RWPE1 (cell line): ENCODE measurements at regions not wholly inside any gene's neighbourhood (a gene's known extent, or its start where the extent isn't known, plus 50 kb on each side); places are given as distances from the start of the nearest gene placed in this dataset.

Experiments
- CTCF ChIA-PET: fragments of 350-600 bp; sonication (Branson Sonifier 250); formaldehyde crosslinking; extraction: SDS; loops from one replicate; lab custom pipeline; 2021; lab: Yijun Ruan, JAX
- POLR2A ChIA-PET: fragments of 400-600 bp; formaldehyde crosslinking; extraction: SDS; loops from one replicate; lab custom pipeline; 2020; ENCODE audit warnings: antibody characterized with exemption; ENCODE audit not compliant: low non-redundant PET; lab: Yijun Ruan, JAX
- DNase-seq: peaks from one replicate; pipeline ENCODE4 v3.0.0; 2012; ENCODE audit warnings: low spot score
- H3K27ac ChIP-seq: fragments of 450-650 bp; 2 replicates; pipeline ENCODE4 v1.5.1; 2017
- CTCF ChIP-seq: fragments of 450-650 bp; conservative IDR thresholded peaks from 2 replicates; pipeline ENCODE4 v1.5.1; 2017; ENCODE audit warnings: low read depth, mild to moderate bottlenecking

- no peak overlapping the region for H3K27ac ChIP-seq
- no peak for TF ChIP-seq CTCF
- ChIA-PET CTCF (no interaction called here), POLR2A (no interaction called here)
- DNase-seq: no peak
Observed at GRCh38 chr18:51405683-51406477, 208.4 kb upstream of the MEX3C start.

GRCh38 chr18:51417643-51418483 lies 220.4 kb upstream of the MEX3C start:
- no peak overlapping the region for H3K27ac ChIP-seq
- POLR2A ChIA-PET: no interaction called here
- CTCF ChIA-PET: no interaction called here
- no peak for TF ChIP-seq CTCF
- no peak for DNase-seq

- DNase-seq: no peak
- CTCF ChIA-PET: no interaction called here
- POLR2A ChIA-PET: no interaction called here
- no peak overlapping the region for H3K27ac ChIP-seq
- no peak for TF ChIP-seq CTCF
Observed at GRCh38 chr18:51425475-51425874, 228.0 kb upstream of the MEX3C start.

GRCh38 chr18:51425889-51426288 lies 228.4 kb upstream of the MEX3C start:
- ChIA-PET CTCF (interaction anchor here (0.6 kb wide), 1 partner anchor 908 kb away, joined by 4 read pairs; no protein-coding TSS in a partner anchor), POLR2A (no interaction called here)
- no peak overlapping the region for H3K27ac ChIP-seq
- no peak for TF ChIP-seq CTCF
- DNase-seq: no peak

- CTCF ChIA-PET: no interaction called here
- POLR2A ChIA-PET: no interaction called here
- TF ChIP-seq CTCF: no peak
- H3K27ac ChIP-seq: no peak overlapping the region
- no peak for DNase-seq
Observed at GRCh38 chr18:51426996-51427395, 229.5 kb upstream of the MEX3C start.

GRCh38 chr18:51429644-51430043 lies 232.2 kb upstream of the MEX3C start:
- ChIA-PET CTCF (no interaction called here), POLR2A (no interaction called here)
- H3K27ac ChIP-seq: no peak overlapping the region
- no peak for DNase-seq
- TF ChIP-seq CTCF: no peak
